Skin of body (tissue), 1 donor: ENCODE measurements at regions not wholly inside any gene's neighbourhood (a gene's known extent, or its start where the extent isn't known, plus 50 kb on each side); places are given as distances from the start of the nearest gene placed in this dataset.

Experiments
- DNase-seq: peaks from one replicate; lab custom pipeline; 2025; lab: John Stamatoyannopoulos, UW

- no peak for DNase-seq
Measured at GRCh38 chr4:11342401-11342800, 86.3 kb downstream of the HS3ST1 start.

- no peak for DNase-seq
Measured at GRCh38 chr4:11341337-11342043, 87.2 kb downstream of the HS3ST1 start.

DNA sequence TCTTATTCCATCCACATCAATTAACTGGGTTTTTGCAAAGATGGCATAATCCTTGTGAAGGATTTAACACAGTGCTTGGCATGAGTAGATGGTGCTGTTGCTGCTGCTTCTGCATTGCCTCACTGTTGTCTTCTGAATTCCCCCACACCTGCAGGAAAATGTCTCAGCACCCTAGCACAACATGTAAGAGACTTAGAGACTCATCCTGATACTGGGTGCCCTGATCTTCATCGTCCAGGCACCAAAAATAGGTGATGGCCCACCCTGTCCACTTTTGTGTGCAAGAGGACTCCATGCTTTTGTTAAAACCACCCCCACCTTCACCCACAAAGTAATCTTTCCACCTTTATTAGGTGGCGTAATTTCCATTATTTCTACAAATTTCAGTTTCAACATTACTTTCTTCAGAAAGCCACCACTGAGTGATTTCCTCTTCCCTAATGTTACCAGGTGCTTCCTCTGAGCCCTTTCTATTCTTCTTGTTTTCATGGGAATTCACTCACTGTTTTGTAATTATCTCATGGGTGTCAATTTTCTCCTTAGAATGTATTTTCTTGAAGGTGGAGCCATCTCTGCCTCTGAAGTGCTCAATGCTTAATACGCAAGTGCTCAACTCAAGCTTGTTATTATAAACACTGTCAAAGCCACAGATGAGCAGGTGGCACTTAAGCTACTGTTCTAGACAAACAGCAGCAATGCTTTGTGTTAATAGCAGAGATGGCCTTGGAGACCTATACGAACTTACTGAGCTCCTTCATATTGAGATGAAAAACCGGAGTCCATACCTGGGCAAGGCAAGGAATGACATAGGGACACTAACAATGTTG lies 89.5 kb downstream of the HS3ST1 start:
- no peak for DNase-seq

DNA sequence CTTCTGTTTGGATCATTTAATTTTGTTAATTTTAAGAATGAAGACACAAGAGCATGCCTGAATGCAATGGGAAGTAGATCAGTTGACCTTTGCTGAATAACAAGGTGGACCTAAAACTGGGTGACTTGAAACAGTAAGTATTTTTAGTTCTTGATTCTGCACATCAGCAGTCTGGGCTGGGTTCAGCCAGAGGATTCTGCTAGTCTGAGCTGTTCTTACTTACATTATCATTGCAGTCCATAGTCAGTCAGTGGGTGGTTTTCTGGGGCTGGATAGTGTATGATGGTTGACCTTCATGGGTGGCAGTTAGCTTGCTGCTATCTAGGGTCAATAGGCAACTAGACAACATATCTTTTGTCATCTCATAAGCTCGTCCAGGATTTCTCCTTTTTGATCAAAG lies 91.4 kb downstream of the HS3ST1 start:
- no peak for DNase-seq

DNA sequence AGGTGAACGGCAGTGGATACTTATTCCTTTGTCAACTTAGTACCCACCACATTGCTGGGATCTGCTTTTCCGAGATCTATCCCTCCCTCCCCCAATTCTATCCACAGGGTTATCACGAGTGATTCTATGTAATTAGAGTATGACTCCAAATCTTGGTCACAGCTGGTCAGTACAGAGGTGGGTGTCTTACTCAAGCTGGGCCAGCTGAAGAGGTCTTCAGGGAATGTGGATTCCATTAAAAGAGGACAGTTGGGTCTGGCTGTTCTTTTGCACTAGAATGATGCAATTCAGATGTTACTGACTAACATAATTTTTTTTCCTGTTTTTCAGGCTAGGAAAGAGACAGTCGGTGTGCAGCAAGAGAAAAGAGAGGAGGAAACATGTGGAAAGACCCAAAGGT lies 92.3 kb downstream of the HS3ST1 start:
- DNase-seq, result no peak

- DNase-seq, result no peak
Measured at GRCh38 chr4:11334887-11335286, 93.8 kb downstream of the HS3ST1 start.

GRCh38 chr4:11328401-11328800 lies 100.3 kb downstream of the HS3ST1 start:
- no peak for DNase-seq

DNA sequence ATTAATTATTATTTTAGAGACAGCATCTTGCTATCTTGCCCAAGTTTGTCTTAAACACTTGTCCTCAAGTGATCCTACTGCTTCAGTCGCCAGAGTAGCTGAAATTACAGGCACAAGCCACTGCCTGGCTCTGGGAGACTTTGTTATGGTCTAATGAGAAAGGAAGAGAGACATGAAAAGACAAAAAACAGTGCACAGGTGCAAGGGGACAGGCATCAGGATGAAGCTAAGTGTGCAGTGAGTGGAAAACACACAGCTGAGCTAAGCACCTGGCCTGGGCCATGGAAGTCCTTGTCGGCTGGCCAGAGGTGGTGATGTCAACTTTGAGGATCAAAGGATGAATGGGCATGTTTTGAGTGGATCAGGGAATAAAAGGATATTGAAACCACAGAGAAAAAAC lies 102.7 kb downstream of the HS3ST1 start:
- DNase-seq, result no peak

DNA sequence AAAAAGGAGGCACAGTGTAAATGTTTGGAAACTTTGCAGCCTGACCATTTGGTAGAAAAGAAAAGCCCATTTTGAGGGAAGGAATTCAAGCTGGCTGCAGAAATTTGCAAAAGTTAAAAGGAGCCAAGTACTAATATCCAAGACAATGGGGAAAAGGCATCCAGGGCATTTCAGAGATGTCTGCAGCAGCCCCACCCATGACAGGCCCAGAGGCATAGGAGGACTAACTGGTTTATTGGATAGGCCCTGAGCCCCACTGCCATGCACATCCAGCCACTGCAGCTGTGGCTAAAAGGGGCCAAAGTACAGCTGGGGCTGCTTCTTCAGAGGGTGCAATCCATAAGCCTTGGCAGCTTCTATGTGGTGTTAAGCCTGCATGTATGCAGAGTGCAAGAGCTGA lies 104.9 kb downstream of the HS3ST1 start:
- no peak for DNase-seq

DNA sequence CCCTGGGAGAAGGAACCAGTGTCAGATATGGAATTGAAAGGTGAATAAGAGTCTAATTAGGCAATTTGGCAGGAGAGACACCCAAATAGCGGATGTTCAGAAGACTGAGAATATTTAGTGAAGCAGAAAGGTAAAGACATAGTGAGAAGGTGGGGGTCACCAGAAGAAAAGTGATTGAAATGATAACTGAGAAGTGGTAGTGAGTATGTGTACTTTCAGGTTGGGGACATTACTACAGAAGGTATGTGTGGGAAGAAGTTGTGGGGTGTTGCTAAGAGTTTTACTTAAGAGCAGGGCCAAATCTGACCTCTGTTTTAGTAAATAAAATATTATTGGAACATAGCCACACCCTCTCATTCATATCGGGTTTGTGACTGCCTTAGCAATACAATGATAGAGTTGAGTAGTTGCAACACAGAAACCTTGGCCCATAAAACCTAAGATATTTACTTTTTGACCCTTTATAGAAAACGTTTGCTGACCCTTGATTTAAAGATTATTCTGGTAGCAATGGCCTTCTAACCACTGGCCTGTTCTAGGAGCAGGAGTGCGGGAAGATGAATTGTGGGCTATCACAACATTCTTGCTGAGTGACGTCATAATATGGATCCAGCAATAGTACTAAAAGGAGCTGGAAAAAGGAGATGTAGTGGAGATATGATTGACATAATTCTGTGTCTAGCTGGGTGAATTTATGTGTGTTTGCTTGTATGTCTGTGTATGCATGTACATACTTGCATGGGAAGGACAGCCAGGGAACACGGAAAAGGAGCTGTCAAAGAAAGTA lies 115.3 kb downstream of the HS3ST1 start:
- no peak for DNase-seq

DNA sequence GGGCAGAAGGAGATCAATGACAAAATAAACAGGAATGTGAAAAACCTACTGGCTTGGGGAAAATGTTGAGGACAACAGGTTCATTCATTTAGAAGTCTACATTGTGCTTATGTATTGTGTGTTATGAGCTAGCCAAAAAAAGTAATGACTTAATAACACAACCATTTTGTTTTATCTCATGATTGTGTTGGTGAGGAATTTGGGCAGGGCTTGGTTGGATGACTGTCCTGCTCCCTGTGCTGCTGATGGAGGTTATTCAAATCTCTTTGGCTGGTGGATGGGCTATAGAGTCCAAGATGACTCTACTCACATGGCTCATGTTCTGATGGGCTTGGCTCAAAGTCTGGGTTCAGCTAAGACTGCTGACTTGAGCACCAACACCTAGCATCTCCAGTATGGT lies 116.3 kb downstream of the HS3ST1 start:
- no peak for DNase-seq

DNA sequence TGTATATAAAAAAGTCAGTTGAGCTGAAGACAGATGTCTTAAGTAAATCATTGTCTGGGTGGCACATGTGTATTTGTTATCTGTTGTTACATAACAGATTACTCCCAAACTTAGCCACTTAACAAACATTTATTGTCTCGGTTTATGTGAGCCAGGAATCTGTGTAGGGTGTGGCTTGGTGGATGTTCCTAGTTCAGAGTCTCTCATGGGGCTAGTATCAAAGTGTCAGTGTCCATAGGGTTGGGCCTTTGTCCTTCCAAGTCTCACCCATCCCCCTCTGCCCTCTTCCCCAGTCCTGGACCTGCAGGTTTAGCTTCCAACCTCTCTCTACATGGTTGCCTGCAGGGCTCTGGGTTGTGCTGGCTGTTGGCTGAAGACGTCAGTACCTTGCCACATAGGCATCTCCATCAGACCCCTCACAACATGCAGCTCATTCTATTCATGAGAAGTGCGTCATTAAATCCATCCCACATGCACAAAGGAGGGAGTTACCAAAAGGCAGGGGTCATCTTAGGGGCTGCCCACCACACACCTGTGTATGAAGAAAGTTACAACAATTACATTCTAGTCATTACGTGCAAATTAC lies 127.5 kb downstream of the HS3ST1 start:
- DNase-seq, result no peak

DNA sequence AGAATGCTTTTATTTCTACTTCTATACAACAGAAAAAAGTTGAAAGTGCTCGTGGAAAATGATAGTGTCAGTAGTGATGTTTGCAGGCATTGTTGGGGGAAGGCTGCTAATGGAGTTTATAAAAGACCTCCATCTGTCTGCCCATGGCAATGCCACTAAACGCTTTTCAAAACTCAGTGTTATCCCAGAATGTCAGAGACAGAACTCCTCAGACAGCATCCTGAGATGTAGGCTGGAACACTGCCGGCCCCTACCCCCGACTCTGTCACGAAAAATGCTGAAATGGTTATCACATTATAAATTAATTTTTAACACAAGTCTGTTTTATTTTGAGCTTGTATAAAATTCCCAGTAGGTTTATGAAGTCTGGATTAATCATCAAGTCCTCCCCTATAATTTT lies 128.9 kb downstream of the HS3ST1 start:
- DNase-seq, result no peak

DNA sequence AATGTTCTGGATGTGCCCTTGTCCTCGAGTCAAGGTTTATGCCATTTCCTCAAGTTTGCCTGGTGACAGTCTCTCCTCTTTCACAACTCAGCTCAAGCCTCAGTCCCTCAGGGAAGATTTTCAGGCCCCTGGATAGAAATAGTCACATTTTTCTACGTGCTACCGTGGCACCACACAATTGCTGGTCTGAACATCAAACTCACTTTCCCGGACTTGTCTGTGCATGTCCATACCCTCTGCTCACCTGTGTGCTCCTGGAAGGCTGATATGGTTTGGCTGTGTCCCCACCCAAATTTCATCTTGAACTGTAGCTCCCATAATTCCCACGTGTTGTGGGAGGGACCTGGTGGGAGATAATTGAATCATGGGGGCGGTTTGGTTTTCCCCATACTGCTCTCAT lies 129.7 kb downstream of the HS3ST1 start:
- DNase-seq, result no peak

GRCh38 chr4:11298451-11298850 lies 130.2 kb downstream of the HS3ST1 start:
- no peak for DNase-seq

DNA sequence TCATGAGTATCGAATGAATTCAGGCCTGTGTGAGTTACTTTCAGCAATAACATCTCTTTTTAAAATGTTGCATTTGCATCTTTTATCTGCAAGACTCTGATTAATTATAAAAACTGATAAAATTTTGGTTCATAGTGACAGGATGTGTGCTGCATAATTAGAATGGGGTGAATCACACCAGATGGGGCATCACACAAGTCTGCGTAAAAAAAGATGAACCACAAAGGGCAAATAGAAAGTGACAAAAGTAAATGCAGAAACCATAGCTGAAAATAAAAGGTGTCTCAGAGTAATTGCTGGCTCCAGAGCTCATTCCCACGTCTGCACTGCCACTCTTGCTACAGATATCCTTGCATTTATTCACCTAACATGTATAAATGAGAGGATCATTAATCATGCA lies 131.1 kb downstream of the HS3ST1 start:
- no peak for DNase-seq

- DNase-seq, result no peak
Measured at GRCh38 chr4:11297201-11297600, 131.5 kb downstream of the HS3ST1 start.

- DNase-seq, result no peak
Measured at GRCh38 chr4:11293866-11294265, 134.8 kb downstream of the HS3ST1 start.

- no peak for DNase-seq
Measured at GRCh38 chr4:11287055-11287454, 141.6 kb downstream of the HS3ST1 start.

DNA sequence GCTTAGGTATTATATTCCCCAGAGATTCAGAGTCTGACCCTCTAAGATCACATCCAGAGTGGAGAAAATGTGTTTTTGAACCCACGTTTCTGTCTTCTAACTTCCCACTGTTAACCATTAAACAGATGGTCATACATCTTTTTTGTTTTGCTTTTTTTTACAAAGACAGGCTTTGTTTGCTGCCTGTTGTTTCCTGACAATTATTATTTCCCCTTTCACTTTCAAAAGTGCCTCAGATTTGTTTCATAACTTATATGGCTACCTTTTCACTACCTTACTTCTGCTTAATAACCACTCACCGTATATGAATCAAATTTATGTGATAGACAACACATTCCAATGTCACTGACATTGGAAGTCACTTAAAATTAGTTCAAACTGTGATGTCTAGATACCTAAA lies 142.2 kb downstream of the HS3ST1 start:
- no peak for DNase-seq

GRCh38 chr4:11281720-11282119 lies 147.0 kb downstream of the HS3ST1 start:
- DNase-seq, result no peak

DNA sequence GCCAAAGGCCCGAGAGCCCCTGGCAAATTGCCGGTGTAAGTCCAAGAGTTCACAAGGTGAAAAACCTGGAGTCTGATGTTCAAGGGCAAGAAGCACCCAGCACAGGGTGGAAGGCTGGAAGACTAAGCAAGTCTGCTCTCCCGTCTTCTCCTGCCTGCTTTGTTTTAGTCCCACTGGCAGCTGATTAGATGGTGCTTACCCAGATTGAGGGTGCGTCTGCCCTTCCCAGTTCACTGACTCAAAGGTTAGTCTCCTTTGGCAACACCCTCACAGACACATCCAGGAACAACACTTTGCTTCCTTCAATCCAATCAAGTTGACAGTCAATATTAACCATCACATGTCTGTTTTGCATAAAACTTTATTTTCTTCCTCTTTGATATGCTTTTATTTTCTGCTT lies 157.4 kb downstream of the HS3ST1 start:
- DNase-seq, result no peak
